IMR-90 (cell line): ENCODE measurements at regions not wholly inside any gene's neighbourhood (a gene's known extent, or its start where the extent isn't known, plus 50 kb on each side); places are given as distances from the start of the nearest gene placed in this dataset.

Experiments
- BHLHE40 ChIP-seq: fragments of 150-350 bp; IDR thresholded peaks from 2 replicates; pipeline ENCODE4 v1.6.1; 2016; ENCODE audit warnings: mild to moderate bottlenecking, low read depth, low read length
- CEBPB ChIP-seq: IDR thresholded peaks from 2 replicates; pipeline ENCODE4 v1.6.1; 2012; ENCODE audit warnings: low read depth, low read length, improper control_type of control experiment
- CHD1 ChIP-seq: IDR thresholded peaks from 2 replicates; pipeline ENCODE4 v1.6.1; 2012; ENCODE audit warnings: low read depth, low read length, improper control_type of control experiment
- FOS ChIP-seq: fragments of 150-350 bp; IDR thresholded peaks from 2 replicates; pipeline ENCODE4 v1.6.1; 2016; ENCODE audit warnings: low read depth, low read length
- MAFK ChIP-seq: IDR thresholded peaks from 2 replicates; pipeline ENCODE4 v1.6.1; 2012; ENCODE audit warnings: low read depth, low read length, improper control_type of control experiment
- MAZ ChIP-seq: IDR thresholded peaks from 2 replicates; pipeline ENCODE4 v1.6.1; 2012; ENCODE audit warnings: low read depth, mild to moderate bottlenecking, low read length, improper control_type of control experiment, moderate library complexity, borderline replicate concordance
- NFE2L2 ChIP-seq: fragments of 150-350 bp; IDR thresholded peaks from 2 replicates; pipeline ENCODE4 v1.6.1; 2016; ENCODE audit warnings: low read depth, mild to moderate bottlenecking, low read length
- POLR2A ChIP-seq: IDR thresholded peaks from 2 replicates; pipeline ENCODE4 v1.6.1; 2012; ENCODE audit warnings: mild to moderate bottlenecking, low read depth, low read length
- RAD21 ChIP-seq: IDR thresholded peaks from 2 replicates; pipeline ENCODE4 v1.6.1; 2012; ENCODE audit warnings: low read length, improper control_type of control experiment
- RFX5 ChIP-seq: IDR thresholded peaks from 2 replicates; pipeline ENCODE4 v1.8.0; 2012; ENCODE audit warnings: low read depth, mild to moderate bottlenecking, low read length, moderate library complexity
- SMC3 ChIP-seq: fragments of 150-350 bp; IDR thresholded peaks from 2 replicates; pipeline ENCODE4 v1.6.1; 2016; ENCODE audit warnings: low read depth, mild to moderate bottlenecking, antibody characterized with exemption, low read length, moderate library complexity
- TF ChIP-seq, protein P1 (sequence below): conservative IDR thresholded peaks from 2 replicates; pipeline ENCODE4 v1.5.1; 2012; ENCODE audit warnings: mild to moderate bottlenecking, low read depth, low read length, improper control_type of control experiment
- TF ChIP-seq, protein P2 (sequence below): fragments of 150-350 bp; IDR thresholded peaks from 2 replicates; pipeline ENCODE4 v1.6.1; 2017; ENCODE audit warnings: mild to moderate bottlenecking, antibody characterized with exemption, low read length, low read depth
- TF ChIP-seq, protein P3 (sequence below): fragments of 150-350 bp; IDR thresholded peaks from 2 replicates; pipeline ENCODE4 v1.6.1; 2016; ENCODE audit warnings: low read depth, mild to moderate bottlenecking, low read length, moderate library complexity, borderline replicate concordance

DNA sequence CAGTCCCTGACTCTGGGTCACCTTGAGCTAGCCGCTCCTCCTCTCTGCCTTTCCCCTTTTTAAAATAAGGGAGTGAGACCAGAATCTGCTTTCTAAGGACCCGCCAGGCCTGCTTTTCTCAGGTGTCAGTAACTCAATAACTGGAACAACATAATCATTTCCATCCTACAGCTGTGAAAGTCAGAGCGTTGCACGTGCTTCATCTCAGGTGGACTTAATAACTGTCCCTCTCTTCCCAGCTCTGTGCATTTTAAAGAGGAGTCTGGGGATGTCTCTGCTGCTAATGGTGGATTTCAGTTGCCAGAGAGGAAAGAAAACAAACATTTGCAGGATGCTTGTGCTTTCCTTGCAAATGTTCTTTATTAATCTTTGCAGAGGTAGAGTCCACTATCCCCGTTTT lies 93.7 kb downstream of the PCDH1 start:
- TF ChIP-seq, protein P1, sequence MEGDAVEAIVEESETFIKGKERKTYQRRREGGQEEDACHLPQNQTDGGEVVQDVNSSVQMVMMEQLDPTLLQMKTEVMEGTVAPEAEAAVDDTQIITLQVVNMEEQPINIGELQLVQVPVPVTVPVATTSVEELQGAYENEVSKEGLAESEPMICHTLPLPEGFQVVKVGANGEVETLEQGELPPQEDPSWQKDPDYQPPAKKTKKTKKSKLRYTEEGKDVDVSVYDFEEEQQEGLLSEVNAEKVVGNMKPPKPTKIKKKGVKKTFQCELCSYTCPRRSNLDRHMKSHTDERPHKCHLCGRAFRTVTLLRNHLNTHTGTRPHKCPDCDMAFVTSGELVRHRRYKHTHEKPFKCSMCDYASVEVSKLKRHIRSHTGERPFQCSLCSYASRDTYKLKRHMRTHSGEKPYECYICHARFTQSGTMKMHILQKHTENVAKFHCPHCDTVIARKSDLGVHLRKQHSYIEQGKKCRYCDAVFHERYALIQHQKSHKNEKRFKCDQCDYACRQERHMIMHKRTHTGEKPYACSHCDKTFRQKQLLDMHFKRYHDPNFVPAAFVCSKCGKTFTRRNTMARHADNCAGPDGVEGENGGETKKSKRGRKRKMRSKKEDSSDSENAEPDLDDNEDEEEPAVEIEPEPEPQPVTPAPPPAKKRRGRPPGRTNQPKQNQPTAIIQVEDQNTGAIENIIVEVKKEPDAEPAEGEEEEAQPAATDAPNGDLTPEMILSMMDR = no peak
- TF ChIP-seq, protein P2, sequence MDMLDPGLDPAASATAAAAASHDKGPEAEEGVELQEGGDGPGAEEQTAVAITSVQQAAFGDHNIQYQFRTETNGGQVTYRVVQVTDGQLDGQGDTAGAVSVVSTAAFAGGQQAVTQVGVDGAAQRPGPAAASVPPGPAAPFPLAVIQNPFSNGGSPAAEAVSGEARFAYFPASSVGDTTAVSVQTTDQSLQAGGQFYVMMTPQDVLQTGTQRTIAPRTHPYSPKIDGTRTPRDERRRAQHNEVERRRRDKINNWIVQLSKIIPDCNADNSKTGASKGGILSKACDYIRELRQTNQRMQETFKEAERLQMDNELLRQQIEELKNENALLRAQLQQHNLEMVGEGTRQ = no peak
- TF ChIP-seq RFX5 (no peak), CHD1 (no peak), NFE2L2 (no peak), POLR2A (no peak), CEBPB (no peak), FOS (no peak), RAD21 (no peak), MAZ (no peak), MAFK (no peak), SMC3 (no peak), BHLHE40 (no peak)
- TF ChIP-seq, protein P3, sequence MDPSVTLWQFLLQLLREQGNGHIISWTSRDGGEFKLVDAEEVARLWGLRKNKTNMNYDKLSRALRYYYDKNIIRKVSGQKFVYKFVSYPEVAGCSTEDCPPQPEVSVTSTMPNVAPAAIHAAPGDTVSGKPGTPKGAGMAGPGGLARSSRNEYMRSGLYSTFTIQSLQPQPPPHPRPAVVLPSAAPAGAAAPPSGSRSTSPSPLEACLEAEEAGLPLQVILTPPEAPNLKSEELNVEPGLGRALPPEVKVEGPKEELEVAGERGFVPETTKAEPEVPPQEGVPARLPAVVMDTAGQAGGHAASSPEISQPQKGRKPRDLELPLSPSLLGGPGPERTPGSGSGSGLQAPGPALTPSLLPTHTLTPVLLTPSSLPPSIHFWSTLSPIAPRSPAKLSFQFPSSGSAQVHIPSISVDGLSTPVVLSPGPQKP = no peak
